ENCODE measurements at regions not wholly inside any gene's neighbourhood (a gene's known extent, or its start where the extent isn't known, plus 50 kb on each side); places are given as distances from the start of the nearest gene placed in this dataset.

DNA sequence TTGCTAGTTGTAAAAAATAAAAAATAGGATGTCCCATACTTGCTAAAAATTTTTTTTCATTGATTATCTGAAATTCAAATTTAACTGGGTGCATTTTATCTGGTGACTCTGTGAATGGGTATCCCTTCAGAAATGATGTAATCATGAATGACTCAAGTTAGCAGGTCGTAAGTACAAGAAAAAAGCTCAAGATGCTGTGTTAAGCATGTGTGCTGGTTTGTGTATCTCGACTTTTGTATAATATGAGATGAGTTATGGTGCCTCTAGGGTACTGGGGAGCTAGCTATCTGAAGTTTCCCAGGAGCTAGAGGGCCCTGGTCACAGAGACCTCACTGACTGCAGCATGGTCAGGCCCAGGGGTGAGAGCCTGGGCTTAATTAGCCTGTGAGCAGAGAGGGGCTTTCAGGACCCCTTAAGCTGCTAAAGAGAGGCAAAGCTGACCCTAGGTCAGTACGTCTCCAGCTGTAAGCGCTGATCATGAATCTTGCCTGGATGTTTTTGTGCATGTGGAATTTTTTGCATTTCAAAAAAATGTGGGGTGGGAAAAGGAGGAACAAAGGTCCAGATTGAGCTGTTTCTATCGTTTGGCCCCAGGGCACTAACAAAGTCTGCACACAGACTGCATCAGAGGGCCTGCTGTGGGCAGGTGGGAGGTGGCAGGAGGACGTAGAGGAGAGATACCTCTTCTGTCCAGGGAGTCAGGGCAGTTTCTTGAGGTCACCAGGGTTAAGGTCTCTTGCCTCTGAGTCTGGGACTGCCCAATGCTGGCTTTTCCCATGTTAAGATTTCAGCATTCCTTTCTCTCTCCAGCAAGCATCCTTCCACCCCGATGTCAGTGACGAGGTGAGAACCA, 233.2 kb upstream of the TPM1 start:
- TF ChIP-seq CREB1 (IDR thresholded peaks at IDR 0.05; ENCODE audit: low read depth) = no peak
- no peak for TF ChIP-seq TEAD4 (IDR thresholded peaks at IDR 0.05)
- TF ChIP-seq, protein P1, sequence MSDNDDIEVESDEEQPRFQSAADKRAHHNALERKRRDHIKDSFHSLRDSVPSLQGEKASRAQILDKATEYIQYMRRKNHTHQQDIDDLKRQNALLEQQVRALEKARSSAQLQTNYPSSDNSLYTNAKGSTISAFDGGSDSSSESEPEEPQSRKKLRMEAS (IDR thresholded peaks at IDR 0.05) = no peak
- no peak for TF ChIP-seq CEBPB (IDR thresholded peaks at IDR 0.05)
- TF ChIP-seq YY1 (IDR thresholded peaks at IDR 0.05; ENCODE audit: low read depth) = no peak
- TF ChIP-seq REST (IDR thresholded peaks at IDR 0.05; ENCODE audit: low read depth) = no peak
- no peak for TF ChIP-seq RAD21 (IDR thresholded peaks at IDR 0.05; ENCODE audit: low read depth)
- no peak for TF ChIP-seq ZBTB7A (IDR thresholded peaks at IDR 0.05; ENCODE audit: low read depth)
- no peak for TF ChIP-seq TAF1 (IDR thresholded peaks at IDR 0.05; ENCODE audit: low read depth)
- TF ChIP-seq EP300 (IDR thresholded peaks at IDR 0.05; ENCODE audit: borderline replicate concordance) = no peak

DNA sequence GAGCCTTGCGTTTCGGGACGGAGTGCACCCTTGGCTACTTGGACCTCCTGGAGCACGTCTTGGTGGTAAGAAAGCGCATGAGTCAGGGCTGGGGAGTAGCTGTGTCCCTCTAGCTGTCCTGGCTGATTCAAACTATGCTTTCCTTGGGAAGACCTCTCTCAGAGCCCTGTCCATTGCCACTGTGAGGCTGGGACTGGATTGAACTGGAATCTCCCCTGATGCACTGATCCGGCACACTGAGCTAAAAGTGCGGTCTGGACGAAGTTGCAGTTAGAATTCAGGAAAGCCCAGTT, 232.6 kb upstream of the TPM1 start:
- no peak for TF ChIP-seq EGR1 (IDR thresholded peaks at IDR 0.05)
- no peak for TF ChIP-seq REST (IDR thresholded peaks at IDR 0.05; ENCODE audit: low read depth)
- no peak for TF ChIP-seq CEBPB (IDR thresholded peaks at IDR 0.05)
- no peak for TF ChIP-seq ZBTB7A (IDR thresholded peaks at IDR 0.05; ENCODE audit: low read depth)
- no peak for TF ChIP-seq RAD21 (IDR thresholded peaks at IDR 0.05; ENCODE audit: low read depth)
- TF ChIP-seq, protein P1 (IDR thresholded peaks at IDR 0.05) = no peak
- no peak for TF ChIP-seq EP300 (IDR thresholded peaks at IDR 0.05; ENCODE audit: borderline replicate concordance)
- no peak for TF ChIP-seq TEAD4 (IDR thresholded peaks at IDR 0.05)
- no peak for TF ChIP-seq NFIC (IDR thresholded peaks at IDR 0.05)
- TF ChIP-seq TAF1 (IDR thresholded peaks at IDR 0.05; ENCODE audit: low read depth) = no peak
- no peak for TF ChIP-seq FOXM1 (IDR thresholded peaks at IDR 0.05; ENCODE audit: borderline replicate concordance, low read depth)
- TF ChIP-seq TCF12 (IDR thresholded peaks at IDR 0.05; ENCODE audit: low read depth) = no peak
- TF ChIP-seq CREB1 (IDR thresholded peaks at IDR 0.05; ENCODE audit: low read depth) = no peak
- TF ChIP-seq USF1 (IDR thresholded peaks at IDR 0.05) = no peak
- TF ChIP-seq YY1 (IDR thresholded peaks at IDR 0.05; ENCODE audit: low read depth) = no peak

- TF ChIP-seq ZBTB7A (IDR thresholded peaks at IDR 0.05; ENCODE audit: low read depth) = no peak
- no peak for TF ChIP-seq CEBPB (IDR thresholded peaks at IDR 0.05)
- TF ChIP-seq EGR1 (IDR thresholded peaks at IDR 0.05) = no peak
- TF ChIP-seq CREB1 (IDR thresholded peaks at IDR 0.05; ENCODE audit: low read depth) = no peak
- no peak for TF ChIP-seq NFIC (IDR thresholded peaks at IDR 0.05)
- TF ChIP-seq YY1 (IDR thresholded peaks at IDR 0.05; ENCODE audit: low read depth) = no peak
- no peak for TF ChIP-seq TEAD4 (IDR thresholded peaks at IDR 0.05)
- TF ChIP-seq REST (IDR thresholded peaks at IDR 0.05; ENCODE audit: low read depth) = no peak
- no peak for TF ChIP-seq FOXM1 (IDR thresholded peaks at IDR 0.05; ENCODE audit: borderline replicate concordance, low read depth)
- no peak for TF ChIP-seq TAF1 (IDR thresholded peaks at IDR 0.05; ENCODE audit: low read depth)
- TF ChIP-seq RAD21 (IDR thresholded peaks at IDR 0.05; ENCODE audit: low read depth) = no peak
- no peak for TF ChIP-seq EP300 (IDR thresholded peaks at IDR 0.05; ENCODE audit: borderline replicate concordance)
- no peak for TF ChIP-seq TCF12 (IDR thresholded peaks at IDR 0.05; ENCODE audit: low read depth)
- TF ChIP-seq USF1 (IDR thresholded peaks at IDR 0.05) = no peak
- TF ChIP-seq, protein P1 (IDR thresholded peaks at IDR 0.05) = no peak
These were observed 230.1 kb upstream of the TPM1 start for GRCh38 chr15:62812515-62812835.
